22Rv1 (cell line): ENCODE measurements at regions not wholly inside any gene's neighbourhood (a gene's known extent, or its start where the extent isn't known, plus 50 kb on each side); places are given as distances from the start of the nearest gene placed in this dataset.

Experiments
- H3K27ac ChIP-seq: fragments of 450-650 bp; 2 replicates; pipeline ENCODE4 v1.5.1; 2017
- ZFX ChIP-seq: fragments of 450-650 bp; IDR thresholded peaks from 2 replicates; pipeline ENCODE4 v1.6.1; 2017; ENCODE audit warnings: antibody characterized with exemption, borderline replicate concordance
- TF ChIP-seq, protein P1 (sequence below): fragments of 450-650 bp; IDR thresholded peaks from 2 replicates; pipeline ENCODE4 v1.5.1; 2017; ENCODE audit warnings: mild to moderate bottlenecking

DNA sequence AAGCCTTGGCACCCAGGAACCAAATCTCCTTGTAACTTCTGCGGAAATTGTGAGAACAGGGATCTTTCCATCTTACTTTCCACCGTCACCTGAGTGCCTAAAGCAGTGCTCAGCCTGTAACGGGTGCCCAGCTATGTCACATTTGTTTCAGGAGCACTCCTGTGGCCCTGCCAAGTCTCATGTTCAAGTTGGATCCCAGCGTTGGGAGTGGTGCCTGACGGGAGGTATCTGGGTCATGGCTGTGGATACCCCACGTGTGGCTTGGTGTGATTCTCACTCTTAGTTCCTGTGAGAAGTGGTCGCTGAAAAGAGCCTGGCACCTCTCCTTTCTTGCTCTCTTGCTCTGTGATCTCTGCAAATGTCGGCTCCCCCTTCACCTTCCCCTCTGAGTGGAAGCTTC lies 114.9 kb downstream of the UQCRFS1 start:
- TF ChIP-seq, protein P1, sequence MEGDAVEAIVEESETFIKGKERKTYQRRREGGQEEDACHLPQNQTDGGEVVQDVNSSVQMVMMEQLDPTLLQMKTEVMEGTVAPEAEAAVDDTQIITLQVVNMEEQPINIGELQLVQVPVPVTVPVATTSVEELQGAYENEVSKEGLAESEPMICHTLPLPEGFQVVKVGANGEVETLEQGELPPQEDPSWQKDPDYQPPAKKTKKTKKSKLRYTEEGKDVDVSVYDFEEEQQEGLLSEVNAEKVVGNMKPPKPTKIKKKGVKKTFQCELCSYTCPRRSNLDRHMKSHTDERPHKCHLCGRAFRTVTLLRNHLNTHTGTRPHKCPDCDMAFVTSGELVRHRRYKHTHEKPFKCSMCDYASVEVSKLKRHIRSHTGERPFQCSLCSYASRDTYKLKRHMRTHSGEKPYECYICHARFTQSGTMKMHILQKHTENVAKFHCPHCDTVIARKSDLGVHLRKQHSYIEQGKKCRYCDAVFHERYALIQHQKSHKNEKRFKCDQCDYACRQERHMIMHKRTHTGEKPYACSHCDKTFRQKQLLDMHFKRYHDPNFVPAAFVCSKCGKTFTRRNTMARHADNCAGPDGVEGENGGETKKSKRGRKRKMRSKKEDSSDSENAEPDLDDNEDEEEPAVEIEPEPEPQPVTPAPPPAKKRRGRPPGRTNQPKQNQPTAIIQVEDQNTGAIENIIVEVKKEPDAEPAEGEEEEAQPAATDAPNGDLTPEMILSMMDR: no peak
- no peak overlapping the region for H3K27ac ChIP-seq

DNA sequence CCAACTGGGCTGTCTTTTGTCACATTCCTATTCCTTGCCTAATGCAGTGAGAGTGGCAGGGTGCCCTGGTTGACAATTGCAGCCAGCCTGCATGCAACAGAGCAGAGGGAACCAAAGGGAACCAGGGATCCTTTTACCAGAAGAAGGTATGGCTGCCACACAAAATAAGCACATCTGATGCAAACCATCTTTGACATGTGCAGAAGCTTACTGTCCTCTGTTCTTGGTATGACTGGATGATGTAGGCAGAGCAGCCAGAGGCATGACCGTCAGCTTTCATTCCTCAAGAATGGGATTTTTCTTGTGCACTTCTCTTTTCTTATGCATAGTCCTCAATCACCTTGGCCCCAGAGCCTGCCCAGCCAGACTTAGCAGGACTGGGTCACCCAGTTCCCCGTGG lies 116.1 kb downstream of the UQCRFS1 start:
- no peak for TF ChIP-seq ZFX
- TF ChIP-seq, protein P1: no peak
- no peak overlapping the region for H3K27ac ChIP-seq

DNA sequence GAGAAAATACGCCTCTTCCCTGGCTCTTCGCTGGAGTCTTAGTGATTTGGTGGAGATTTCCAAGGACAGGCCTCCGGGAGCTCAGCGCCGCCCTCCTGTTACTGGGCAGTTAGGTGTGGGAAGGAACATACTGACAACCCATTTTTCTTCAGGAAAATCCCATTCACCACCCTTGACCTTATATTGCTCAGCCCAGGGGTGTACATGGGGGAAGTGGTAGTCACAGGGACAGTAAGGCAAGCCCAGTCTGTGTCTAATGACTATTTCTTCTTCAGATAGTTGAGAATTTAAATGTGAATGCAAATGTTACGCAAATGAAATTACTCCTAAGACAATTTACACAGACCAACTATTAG lies 119.4 kb downstream of the UQCRFS1 start:
- no peak overlapping the region for H3K27ac ChIP-seq
- TF ChIP-seq, protein P1: no peak
- no peak for TF ChIP-seq ZFX

DNA sequence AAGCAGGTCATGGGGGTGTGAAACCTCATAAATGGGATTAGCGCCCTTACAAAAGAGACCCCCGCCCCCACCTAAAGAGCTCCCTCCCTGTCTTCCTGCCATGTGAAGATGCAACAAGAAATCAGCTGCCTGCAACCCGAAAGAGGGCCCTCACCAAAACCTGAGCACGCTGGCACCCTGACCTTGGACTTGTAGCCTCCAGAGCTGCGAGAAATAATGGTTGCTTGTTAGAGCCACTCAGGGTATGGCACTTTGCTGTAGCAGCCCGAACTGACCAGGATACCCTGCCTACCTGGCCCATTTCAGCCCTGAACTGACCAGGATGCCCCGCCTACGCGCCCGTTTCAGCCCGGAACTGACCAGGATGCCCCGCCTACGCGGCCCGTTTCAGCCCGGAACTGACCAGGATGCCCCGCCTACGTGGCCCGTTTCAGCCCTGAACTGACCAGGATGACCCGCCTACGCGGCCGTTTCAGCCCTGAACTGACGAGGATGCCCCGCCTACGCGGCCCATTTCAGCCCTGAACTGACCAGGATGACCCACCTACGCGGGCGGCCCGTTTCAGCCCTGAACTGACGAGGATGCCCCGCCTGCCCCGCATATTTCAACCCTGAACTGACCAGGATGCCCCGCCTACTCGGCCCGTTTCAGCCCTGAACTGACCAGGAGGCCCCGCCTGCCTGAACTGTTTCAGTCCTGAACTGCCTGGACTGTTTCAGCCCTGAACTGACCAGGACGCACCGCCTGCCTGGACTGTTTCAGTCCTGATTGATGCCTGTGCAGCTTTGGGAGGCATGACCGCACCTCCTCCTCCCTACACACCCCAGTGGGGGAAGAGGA lies 120.0 kb downstream of the UQCRFS1 start:
- no peak overlapping the region for H3K27ac ChIP-seq

DNA sequence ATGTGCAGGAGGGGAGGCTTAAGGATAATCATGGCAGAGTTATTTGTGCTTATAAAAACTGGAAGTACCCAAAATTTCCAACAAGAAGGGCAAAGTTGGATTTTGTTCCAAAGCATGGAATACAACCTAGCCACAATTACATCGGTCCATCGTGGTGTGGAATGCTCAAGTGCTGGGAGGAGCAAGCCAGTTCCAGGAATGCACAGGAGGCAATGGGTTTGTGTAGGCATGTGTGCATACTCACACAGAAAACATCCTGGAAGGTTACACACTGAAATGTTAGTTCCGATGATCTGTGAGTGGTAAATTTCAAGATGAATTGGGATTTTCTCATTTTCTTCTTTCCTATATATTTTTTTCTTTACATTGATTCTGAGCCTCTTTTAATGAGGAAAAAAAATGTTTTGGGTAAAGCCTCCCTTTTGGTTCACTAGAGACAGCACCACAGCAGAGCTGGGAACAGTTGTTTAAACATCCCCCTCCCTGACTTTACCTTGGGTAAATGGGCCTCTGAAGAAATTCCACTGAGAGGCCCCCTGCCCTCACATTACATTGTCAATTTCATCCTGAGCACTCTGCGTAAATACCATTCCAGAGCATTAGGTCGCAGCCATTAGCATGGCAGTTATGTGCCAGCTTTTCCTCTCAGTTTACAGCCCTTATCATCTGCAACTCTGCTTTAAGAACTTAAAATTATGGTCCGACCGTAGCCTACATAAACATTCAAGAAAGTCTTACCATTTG lies 122.0 kb downstream of the UQCRFS1 start:
- TF ChIP-seq, protein P1: no peak
- no peak for TF ChIP-seq ZFX
- H3K27ac ChIP-seq: no peak overlapping the region

More for the DNA sequence above, 120.0 kb downstream of the UQCRFS1 start:
- TF ChIP-seq, protein P1: no peak

DNA sequence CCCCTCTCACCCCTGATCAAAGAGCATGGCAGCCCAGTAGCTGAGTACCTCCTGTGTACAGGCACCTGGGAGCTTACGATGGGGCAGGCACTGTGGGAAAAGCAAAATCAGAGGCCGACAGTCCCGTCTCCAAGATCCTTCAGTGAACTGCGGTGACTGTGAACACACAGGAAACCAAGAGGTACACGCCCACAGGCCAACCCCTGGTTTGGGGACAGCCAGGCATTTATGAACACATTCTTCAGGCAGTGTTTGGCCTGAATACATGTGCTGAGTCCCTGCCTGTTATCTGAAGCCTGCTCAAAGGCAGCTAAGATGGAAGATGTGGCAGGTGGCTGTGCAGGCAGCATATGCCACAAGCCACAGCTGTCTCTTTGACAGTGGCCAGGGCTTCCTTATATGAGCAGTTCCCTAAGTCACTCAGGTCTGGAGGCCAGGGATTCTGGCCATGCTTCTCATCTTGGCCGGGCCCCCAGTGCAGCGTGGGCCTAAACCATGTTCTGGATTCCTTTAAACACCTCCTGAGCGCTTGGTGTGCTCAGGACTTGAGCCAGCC lies 123.6 kb downstream of the UQCRFS1 start:
- no peak for TF ChIP-seq ZFX
- no peak overlapping the region for H3K27ac ChIP-seq

DNA sequence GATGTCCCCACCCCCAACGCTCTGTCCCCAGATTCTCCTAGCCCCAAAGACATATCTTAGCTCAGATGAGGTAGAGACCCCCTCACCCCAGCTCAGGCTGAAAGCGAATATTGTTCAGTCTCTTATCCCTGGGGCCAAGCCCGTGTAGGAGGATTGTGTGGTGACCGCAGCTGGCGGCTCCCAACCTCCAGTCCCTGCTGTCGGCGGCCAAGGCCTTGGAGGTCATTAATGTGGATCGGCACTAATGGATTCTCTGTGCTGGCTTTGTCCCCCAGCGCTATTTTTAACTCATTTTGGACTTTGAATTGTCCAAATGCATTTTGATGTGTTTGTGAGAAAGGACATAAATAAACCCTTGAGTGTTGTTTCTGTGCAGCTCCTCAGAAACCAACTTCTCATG lies 124.2 kb downstream of the UQCRFS1 start:
- no peak for TF ChIP-seq ZFX
- TF ChIP-seq, protein P1: no peak

More for the DNA sequence above, 124.2 kb downstream of the UQCRFS1 start:
- no peak overlapping the region for H3K27ac ChIP-seq
